Fibroblast of skin of left quadriceps (primary cell): ENCODE measurements at regions not wholly inside any gene's neighbourhood (a gene's known extent, or its start where the extent isn't known, plus 50 kb on each side); places are given as distances from the start of the nearest gene placed in this dataset.

ENCODE experiments used
- DNase-seq, 2 experiments: peaks; one replicate each; pipeline ENCODE4 v3.0.0-alpha.2; 2013; ENCODE audit warnings: low read depth in 2 of 2

DNA sequence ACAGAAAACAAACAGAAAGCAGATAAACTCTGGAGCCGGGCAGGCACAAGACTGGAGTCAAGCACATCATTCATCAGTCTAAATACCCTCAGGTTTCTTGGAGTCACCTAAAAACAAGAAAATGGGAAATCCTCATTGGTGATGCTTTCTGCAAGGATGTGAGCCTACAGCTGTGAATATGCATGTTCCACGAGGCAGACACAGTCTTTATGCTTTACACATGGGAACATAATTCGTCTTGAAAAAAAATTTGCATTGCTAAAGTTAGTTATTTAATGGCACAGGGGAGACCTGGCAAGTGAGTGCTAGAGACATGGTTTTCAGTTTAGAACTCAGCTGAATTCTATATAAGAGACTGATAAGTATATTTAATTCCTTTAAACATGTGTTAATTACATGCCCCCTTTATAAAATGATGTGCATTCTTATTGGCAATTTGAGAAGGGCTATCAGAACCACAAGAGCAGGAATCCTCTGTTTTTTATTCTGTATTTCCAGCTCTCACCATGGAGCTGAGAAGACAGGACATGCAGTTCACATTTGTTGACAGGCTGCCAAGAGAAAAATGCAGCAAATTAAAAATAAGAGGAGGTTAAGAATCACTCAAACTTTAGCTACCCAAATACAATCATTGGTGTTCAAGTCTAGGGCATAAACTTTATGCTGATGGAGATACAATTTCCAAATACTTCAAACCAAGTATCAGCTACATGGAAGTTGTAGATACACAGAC is 438.0 kb upstream of the MPDZ start:
- no peak for DNase-seq

DNA sequence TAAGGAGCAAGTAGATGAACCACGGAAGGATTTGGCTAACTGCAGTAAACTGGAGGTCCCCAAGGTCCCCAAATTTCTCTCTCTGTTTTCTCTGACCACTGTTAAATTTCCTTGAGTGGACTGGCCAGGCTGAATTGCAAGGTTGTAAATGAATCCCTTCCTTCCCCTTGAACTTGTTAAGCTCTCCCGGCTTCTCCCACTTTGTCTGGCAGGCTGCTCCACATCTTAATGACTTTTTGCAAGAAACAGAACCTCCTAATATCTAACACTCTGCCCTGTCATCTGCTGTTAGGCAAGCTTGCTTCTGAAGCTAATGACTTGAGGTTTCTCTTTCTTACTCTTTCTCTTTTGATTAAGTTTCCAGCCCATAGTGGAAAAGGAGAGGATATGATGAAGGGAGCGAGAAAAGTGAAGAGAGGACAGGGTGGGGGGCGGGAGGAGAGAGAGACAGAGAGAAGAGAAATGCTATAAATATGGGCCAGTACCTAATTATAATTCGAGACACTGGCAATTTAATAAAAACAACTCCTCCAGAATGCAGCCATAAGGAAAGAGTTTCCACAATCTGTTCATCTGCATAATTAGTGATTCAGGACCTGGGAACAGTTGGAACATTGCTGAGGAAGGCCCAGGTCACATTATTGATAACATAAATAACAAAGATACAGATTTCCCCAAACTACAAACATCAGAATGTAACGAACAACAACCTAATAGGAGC is 437.3 kb upstream of the MPDZ start:
- no peak for DNase-seq

DNA sequence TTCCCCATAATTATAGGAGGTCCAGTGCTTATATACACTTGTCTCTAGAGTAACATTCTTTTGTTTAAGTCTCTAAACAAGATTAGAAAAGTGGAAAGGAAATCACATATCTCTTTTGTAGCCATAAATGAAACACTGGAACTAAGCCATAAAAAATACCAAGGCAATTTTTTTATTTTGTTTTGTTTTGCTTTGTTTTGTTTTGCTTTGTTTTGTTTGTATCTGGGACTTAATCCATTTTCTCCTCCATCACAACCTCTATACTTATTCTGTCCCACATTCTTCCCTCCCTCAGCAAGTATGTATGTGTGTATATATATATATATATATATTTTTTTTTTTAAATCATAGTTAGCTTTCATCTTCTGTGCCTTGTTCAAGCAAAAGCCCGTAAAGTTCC is 436.6 kb upstream of the MPDZ start:
- no peak for DNase-seq

DNA sequence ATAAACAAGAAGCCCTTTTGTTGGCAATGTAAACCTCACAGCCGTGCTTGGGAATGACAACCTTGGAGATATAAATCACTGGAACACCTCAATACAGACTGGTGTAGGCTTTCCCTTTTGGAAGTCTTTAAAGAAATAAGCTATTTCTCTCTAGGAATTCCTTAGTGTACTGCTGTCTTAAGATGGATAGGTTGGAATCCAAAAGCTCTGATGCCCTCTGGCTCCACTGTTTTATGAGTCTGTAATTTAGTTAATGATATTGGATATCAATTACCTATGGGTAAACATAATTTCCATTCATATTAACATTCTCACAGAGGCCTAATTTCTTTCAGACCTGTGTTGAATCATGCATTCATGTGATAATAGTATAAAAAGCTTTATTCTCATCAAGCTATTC is 435.9 kb upstream of the MPDZ start:
- DNase-seq, result no peak

DNA sequence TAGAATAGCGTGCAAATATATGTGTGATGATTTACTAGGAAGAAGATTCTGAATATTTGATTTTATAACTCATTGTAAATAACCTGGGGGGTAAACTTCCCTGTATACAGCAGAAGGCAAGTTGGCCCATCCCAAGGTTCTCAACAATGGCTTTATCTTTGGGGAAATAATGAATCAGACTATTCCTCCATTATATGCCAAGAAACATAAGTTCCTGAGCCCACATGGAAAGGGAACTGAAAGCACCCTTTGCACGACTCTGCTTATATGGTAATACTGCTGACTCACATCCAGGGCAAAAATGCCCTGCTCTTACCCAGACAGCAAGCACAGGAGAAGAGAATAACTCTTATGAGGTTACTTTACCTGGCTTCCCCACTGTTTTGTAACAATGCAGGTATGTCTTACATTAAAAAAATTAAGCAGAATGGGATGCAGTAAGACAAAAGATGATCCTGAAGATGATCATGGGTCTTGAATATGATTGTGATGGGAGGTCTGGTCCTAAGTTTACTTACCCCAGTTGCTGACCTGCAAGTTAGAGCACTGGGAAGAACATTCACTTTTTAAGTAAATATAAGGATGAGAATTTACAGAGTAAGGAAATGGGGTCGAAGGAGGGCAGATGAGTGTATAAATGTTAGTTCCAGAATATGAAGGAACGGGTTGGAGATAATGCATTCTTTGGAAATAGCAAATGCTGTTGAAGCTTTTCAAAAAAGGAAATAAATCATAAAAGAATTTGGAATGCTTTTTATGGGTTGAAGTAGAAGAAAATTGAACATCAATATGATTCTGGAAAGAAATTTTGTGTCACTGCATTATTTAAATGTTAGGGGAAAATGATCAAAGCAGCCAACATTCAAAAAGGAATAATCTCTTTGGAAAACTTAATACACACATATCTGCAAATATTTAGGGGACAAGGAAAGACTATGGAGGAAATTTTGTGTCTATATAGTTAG is 428.4 kb upstream of the MPDZ start:
- no peak for DNase-seq

DNA sequence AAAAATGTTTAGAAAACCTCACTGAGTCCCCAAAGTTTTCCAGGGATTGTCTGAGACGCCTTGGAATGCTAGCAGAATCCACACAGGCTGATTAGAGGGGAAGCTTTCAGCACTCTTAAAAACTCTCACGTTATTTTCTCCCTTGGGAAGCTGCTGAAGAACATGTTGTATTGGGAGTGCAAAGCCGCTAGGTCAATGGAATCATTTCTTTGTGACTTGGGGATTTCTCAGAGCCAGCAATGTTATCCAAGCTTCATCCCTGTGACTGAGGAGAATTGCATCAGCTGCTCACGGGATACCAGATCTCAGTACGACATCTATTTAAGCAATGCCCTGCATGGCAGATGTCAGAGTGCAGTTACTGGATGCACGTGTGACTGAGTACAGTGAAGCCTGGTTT is 426.4 kb upstream of the MPDZ start:
- peak; percentile 86 to 88 for DNase-seq

DNA sequence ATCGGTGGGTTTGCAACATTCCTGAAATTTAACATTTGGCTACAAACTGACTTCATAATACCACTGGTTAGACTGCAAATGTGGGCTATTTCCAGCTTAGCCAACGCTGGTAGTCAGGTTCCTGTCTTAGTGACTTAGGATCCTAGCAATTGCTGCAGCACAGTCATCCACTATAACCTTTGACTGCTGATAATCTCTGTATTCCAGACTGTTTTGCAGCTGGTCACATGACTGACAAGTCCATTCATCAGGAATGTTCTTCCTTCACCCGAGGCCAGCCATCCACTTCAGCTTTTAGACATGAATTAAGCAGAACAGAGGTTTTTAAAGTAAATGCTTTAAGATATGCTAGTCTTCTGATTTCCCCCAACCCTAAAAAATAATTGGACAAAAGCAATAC is 425.9 kb upstream of the MPDZ start:
- no peak for DNase-seq

DNA sequence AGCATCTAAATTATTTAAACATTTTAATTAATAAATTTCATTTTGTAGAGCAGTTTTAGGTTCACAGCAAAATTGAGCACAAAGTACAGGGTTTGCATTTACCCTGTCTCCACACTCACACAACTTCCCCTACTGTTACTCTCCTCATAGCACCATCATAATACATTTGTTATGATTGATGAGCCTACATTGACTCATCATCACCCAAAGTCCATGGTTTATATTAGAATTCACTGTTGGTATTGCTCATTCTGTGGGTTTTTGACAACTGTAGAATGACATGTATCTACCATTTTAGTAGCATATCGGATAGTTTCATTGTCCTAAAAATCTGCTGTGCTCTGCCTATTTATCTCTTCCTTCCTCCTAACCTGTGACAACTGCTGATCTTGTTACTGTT is 411.1 kb upstream of the MPDZ start:
- no peak for DNase-seq

DNA sequence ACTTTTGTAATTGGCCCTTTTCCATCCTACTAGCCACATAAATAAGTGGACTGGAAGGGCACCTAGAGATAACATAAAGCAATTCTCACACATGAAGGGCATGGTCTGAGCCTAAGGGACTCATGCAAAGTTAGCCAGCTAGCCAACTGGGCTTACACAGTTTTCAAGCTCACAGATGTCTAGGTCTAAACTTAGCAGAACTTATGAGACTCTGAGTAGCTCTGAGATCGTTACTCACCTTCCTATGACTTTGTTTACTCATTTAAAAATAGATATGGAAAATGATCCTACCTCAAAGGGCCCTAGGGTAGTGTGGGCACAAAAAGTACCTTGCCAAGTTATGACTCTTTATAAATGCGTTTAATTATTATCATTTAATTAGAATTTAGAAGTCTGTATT is 410.4 kb upstream of the MPDZ start:
- no peak for DNase-seq

DNA sequence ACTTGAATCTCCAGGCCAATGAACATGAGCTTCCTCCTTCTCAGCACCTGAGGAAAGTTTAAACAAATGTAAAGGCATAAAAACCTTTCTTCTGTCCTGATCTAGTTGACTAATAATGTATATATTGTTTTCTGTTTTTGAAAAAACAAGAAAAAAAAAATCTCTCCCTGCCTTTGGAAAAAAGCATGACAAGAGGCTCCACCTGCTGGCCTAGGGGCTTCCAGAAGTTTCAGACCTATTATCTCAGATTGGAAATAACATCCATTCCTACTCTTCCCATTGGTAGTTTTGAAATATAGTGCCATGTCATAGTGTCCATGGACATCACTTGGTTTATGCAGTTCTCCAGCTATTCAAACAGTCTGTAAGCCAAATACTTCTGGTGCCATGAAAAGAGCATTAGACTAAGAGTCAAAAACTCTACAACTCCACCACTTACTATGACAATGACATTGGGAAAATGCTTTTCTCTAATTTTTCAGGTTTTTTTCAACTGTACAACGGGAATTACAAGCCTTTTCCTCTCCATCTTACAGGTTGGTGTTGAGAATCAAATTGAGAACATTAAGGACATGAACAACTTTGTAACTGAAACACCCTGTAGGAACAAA is 409.6 kb upstream of the MPDZ start:
- no peak for DNase-seq

DNA sequence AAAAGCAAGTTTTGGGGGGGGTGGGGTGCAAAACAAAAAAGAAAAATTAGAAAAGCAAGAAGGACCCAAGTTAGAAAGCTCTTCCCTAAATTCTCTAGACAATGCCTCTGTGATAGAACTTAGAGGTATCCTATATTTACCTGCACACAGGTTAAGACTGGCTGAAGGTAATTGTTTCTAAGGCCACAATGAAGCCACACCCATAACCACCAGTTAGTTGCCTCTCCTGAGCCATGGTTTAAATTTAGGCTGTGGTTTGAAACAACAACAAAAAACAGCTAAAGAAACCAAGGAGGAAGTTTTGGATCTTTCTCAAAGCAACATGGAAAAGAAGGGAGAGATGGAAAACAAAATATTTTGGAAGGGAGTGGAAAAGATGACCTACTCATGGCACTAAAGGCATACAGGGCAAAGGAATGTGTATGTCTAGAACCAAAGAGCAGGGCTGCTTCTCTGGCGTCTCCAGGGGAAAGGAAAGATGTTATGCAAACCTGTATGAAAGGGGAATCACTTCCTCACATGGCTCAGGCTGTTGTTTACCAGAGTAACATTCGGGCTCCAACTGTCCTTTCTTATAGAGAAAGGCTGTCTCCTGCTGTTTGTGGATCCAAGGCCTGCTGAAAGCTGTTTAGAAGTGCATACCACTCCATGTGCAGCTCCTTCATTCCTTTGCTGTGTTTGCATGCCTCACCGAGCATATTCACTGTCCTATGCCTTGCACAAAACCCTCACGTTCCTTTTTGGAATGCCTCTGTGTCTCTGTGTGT is 408.9 kb upstream of the MPDZ start:
- DNase-seq, result no peak

DNA sequence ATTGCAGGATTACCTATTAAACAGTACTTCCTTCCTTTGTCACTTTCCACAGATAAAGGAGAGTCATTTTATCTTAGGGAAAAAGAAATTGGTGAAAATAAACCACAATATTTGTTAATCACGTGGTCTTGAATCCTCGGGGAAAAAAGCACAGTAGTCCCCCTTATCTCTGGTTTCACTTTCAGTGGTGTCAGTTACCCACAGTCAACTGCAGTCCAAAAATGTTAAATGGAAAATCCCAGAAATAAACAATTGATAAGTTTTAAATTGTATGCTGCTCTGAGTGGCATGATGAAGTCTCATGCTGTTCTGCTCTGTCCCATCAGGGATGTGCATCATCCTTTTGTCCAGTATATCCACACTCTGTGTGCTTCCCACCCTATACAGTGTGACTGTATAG is 405.2 kb upstream of the MPDZ start:
- DNase-seq, result no peak

DNA sequence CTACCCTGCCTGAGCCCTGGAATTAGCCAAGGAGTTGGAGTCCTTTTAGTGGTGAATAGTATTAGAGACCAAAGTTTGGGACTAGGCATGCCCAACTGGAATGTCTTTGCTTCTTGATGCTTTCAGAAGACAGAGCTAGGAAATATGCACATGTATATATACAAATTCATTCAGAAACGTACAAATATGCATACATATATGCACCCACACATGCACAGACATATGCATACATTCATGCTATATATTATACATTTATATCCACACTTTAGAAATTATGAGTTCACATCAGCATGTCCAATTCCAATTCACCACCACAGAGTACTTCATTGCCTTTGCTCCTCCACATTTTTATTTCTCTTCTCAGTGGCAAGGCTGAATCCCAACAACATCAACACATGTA is 398.3 kb upstream of the MPDZ start:
- no peak for DNase-seq

DNA sequence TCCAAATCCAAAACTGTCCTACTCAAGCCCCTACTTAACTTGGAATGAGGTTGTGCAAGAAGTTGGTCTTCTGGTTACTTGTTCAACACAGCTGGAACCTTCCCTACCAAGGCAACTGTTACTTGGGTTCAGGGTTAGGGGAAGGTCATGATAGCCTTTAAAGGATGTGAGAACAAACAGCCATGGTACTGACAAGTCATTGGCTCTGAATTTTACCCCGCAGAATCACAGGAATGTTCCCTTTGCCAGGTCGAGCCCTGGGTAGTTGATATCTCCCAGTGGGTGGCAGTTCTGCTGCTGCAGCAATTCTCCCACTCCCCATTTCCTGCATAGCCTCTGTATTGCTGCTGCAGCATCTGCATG is 396.1 kb upstream of the MPDZ start:
- no peak for DNase-seq

DNA sequence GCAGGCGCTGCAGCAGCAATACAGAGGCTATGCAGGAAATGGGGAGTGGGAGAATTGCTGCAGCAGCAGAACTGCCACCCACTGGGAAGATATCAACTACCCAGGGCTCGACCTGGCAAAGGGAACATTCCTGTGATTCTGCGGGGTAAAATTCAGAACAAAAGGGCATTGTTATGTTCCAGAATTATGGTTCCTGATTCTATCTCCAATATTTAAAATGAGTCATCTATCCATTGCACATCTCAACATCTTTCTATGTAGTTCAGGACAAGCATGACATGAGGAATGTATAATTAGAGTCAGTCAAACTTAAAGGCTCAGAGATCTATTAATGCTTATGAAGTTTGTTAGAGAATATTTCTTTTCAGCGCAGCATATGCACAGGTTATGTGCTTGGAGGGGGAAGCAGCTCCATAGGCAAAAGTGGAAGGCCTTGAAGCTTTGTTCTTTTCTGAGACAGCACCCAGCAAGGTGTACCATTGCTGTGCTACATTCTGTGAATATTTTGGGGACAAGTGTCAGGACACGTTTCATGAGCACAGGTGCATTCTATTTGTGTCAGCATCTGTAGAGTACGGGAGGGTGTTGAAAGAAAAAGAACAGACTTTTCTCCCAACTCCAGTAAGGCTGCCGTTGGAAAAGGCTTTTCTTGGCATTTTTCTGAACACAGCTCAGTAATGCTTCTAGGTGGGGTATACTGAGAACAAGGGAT is 395.6 kb upstream of the MPDZ start:
- no peak for DNase-seq

DNA sequence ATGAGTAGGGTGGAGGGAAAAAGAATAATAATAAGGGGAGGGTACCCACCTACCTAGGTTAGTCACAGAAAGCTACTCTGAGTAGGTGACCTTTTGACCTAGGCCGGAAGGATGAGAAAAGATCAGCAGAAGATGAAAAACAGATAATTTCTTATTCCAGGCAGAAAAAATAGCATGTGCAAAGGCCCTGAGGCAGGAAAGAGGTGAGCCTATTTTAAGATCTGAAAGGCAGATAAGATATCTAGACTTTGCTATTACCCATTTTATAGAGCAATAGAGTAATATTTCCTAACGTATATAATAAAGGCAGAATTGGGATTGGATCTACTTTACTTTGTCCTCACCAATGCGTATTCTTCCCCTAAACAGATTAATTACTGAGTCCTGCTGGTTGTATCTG is 393.9 kb upstream of the MPDZ start:
- DNase-seq, result no peak

DNA sequence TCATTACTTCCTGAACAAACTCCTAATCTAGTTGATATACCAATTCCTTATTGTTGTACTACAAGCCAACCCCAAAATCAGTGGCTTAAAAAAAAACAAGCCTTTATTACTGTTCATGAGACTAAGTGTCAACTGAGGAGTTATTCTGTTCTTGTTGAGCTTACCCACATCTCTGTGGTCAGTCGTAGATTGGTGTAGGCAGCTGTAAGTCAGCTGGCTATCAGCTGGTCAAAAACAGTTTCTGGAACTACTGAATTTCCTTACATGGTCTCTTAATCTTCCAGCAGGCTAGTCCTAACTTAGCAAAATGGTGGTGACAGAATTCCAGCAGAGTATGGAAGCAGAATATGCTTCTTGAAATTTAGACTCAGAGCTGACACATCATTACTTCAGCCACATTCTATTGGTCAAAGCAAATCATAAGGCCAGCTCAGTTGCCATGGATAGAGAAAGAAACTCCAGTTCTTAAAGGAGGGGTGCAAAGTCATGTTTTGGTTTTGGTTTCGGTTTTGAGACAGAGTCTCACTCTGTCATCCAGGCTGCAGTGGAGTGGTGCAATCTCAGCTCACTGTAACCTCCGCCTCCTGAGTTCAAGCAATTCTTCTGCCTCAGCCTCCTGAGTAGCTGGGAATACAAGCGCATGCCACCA is 386.1 kb upstream of the MPDZ start:
- DNase-seq, result no peak

DNA sequence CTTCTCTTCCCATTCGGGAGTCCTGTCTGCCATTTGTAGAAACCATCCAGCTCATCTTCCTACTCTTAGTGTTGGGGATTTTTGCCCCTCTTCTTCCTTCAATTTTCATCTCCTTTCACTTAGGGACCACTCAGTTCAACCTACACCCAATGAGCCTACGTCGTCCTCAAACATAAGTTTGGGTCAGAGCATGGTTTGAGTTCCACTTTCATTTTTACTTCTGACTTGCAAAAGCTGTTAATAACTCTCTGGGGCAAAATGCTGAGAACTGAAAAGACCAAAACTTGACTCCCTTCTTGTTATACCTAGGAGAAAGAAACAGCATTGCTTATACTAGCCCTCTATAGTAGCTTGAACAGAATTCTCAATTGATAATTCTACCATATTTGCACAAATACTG is 381.5 kb upstream of the MPDZ start:
- no peak for DNase-seq

DNA sequence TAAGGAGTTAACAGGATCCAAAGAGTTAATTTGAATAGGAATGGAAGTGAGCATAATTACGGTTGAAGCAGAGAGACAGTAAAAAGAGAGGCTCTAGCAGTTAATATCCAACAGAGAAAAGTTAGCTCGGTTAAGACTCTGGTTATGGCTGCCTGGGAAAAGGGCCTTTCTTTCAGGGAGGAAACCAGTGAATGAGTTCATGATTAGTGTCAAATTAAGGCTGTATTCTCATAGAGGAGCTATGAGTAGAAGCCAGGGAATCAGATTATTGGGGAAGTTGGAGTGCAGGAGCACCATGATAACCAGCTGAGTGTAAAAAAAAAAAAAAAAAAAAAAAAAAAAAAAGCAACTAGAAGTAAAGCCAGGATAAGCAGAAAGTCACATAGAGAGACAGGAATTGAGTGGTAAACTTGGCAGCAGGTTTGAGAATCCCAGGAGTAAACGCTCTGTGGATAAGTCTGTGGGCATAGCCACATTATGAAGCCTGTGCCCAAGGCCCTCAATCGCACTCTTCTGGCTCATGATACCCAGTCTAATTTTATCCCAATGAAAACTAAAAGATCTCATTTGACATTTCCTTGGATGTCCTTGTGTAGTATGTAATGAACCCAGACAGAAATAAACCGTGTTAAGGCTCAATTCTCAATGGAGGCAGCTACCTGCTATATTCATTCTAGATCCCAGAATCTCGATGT is 372.6 kb upstream of the MPDZ start:
- no peak for DNase-seq

DNA sequence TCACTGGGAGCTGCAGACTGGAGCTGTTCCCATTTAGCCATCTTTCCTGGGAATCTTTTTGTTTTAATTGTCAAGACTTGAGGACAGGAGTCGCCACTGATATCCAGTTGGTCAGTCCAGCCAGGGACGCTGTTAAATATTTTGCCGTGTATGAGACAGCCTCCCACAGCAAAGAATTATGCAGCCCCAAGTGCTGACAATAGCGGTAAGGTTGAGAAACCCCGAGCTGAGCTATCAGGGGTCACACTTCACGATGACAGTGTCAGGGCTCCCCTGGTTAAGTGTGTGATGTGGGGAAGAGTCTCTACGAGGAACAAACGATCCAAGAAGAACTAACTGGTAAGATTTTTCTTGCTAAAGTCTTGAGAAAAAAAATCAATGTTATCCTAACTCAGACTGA is 372.0 kb upstream of the MPDZ start:
- no peak for DNase-seq
